Subcutaneous abdominal adipose tissue (tissue), 5 donors: ENCODE measurements at regions not wholly inside any gene's neighbourhood (a gene's known extent, or its start where the extent isn't known, plus 50 kb on each side); places are given as distances from the start of the nearest gene placed in this dataset.
"Not testable (repeated sequence)": the region's sequence is repeated elsewhere in the genome, so short reads cannot be mapped to it uniquely, and the experiment has no call there.

ENCODE experiments used
- H3K27ac ChIP-seq: one replicate; pipeline ENCODE4 v1.7.0; 2013; ENCODE audit warnings: low read depth, mild to moderate bottlenecking, inconsistent platforms, low read length, moderate library complexity
- H3K27me3 ChIP-seq, 5 donors: one replicate each; pipeline ENCODE4 v1.7.0; 2013; ENCODE audit warnings: low read length in 5 of 5, inconsistent platforms in 1 of 5; ENCODE audit not compliant: control insufficient read depth in 5 of 5, insufficient read depth in 4 of 5
- H3K36me3 ChIP-seq, 5 donors: one replicate each; pipeline ENCODE4 v1.7.0; 2013; ENCODE audit warnings: low read length in 5 of 5; ENCODE audit not compliant: control insufficient read depth in 5 of 5, insufficient read depth in 5 of 5
- H3K4me1 ChIP-seq, 5 donors: one replicate each; pipeline ENCODE4 v1.7.0; 2013; ENCODE audit warnings: low read length in 5 of 5, mild to moderate bottlenecking in 3 of 5, moderate library complexity in 1 of 5; ENCODE audit not compliant: control insufficient read depth in 5 of 5, insufficient read depth in 5 of 5
- H3K4me3 ChIP-seq, 5 donors: one replicate each; pipeline ENCODE4 v1.7.0; 2013; ENCODE audit warnings: low read length in 5 of 5, low read depth in 1 of 5
- H3K9ac ChIP-seq, 5 donors: one replicate each; pipeline ENCODE4 v1.7.0; 2013; ENCODE audit warnings: low read length in 5 of 5, mild to moderate bottlenecking in 4 of 5, moderate library complexity in 3 of 5
- H3K9me3 ChIP-seq, 5 donors: one replicate each; pipeline ENCODE4 v1.7.0; 2013; ENCODE audit warnings: low read length in 5 of 5; ENCODE audit not compliant: control insufficient read depth in 5 of 5
- donor health status: healthy.
- donor health status: healthy.
- donor health status: healthy.
- donor health status: healthy.
- donor health status: healthy.

- Histone ChIP-seq H3K27me3 (no peaks in the 10 kb centered on the region), H3K4me1 (no peaks in the 10 kb centered on the region), H3K4me3 (no peak overlapping the region), H3K9me3 (peaks cover 0 to 7% (median 0%) of the 10 kb centered on the region in 5 donors), H3K36me3 (no peaks in the 10 kb centered on the region), H3K27ac (no peak overlapping the region), H3K9ac (no peak overlapping the region)
Measured at GRCh38 chr15:26242565-26243071, 379.5 kb upstream of the ATP10A start.

GRCh38 chr15:26235864-26236263 is 372.7 kb upstream of the ATP10A start:
- Histone ChIP-seq H3K9me3 (peaks cover 0 to 3% (median 0%) of the 10 kb centered on the region in 5 donors), H3K27me3 (peaks cover 0 to 4% (median 0%) of the 10 kb centered on the region in 5 donors), H3K4me3 (no peak overlapping the region), H3K4me1 (no peaks in the 10 kb centered on the region), H3K9ac (no peak overlapping the region), H3K36me3 (no peaks in the 10 kb centered on the region), H3K27ac (no peak overlapping the region)

- no peak overlapping the region for H3K4me3 ChIP-seq
Measured at GRCh38 chr15:26234976-26235767, 372.0 kb upstream of the ATP10A start.

DNA sequence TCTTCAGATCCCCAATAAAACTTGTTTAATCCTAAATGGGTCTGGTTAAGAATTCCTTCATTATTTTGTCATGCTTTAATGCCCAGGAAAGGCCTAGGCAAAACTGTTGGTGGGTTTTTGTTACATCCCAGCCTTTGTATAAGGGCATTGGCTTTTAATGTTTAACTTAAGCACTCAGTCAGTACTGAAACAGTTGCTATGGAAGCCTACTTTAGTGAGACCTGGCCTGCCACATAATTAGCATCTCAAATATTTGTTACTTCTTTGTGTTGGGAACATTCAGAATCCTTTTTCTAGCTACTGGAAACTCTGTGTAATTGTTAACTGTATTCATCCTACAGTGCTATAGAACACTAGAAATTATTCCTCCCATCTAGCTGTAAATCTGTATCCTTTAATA is 369.6 kb upstream of the ATP10A start:
- Histone ChIP-seq H3K4me3 (no peak overlapping the region), H3K36me3 (no peaks in the 10 kb centered on the region), H3K27ac (no peak overlapping the region), H3K4me1 (no peaks in the 10 kb centered on the region), H3K27me3 (peaks cover 0 to 4% (median 0%) of the 10 kb centered on the region in 5 donors), H3K9me3 (peaks cover 0 to 3% (median 0%) of the 10 kb centered on the region in 5 donors), H3K9ac (no peak overlapping the region)

More at GRCh38 chr15:26234976-26235767, 372.0 kb upstream of the ATP10A start:
- Histone ChIP-seq H3K9me3 (peaks cover 0 to 3% (median 0%) of the 10 kb centered on the region in 5 donors), H3K9ac (no peak overlapping the region), H3K27ac (no peak overlapping the region), H3K27me3 (peaks cover 0 to 4% (median 0%) of the 10 kb centered on the region in 5 donors), H3K36me3 (no peaks in the 10 kb centered on the region), H3K4me1 (no peaks in the 10 kb centered on the region)

DNA sequence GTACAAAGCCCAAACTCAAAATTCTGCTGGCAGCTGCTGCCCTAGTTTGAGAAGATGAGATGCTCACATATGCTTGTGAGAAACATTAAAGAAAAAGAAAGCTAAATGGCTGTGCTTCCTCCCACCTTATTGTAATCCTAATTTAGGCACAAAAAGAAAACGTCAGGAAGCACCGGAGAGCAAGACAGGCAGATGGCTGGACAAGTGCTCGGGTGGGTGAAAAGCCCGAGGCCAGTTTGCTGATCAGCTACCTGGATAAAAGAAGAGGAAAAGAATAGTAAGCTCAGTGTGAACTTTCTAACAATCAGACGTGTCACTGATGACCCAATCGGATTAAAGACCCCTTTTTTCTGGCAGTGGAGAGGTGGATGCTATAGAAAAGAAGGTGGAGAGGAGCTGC is 368.0 kb upstream of the ATP10A start:
- Histone ChIP-seq H3K4me1 (no peaks in the 10 kb centered on the region), H3K4me3 (no peak overlapping the region), H3K27me3 (peaks cover 0 to 4% (median 0%) of the 10 kb centered on the region in 5 donors), H3K27ac (no peak overlapping the region), H3K9me3 (peaks cover 0 to 3% (median 0%) of the 10 kb centered on the region in 5 donors), H3K9ac (no peak overlapping the region), H3K36me3 (no peaks in the 10 kb centered on the region)

DNA sequence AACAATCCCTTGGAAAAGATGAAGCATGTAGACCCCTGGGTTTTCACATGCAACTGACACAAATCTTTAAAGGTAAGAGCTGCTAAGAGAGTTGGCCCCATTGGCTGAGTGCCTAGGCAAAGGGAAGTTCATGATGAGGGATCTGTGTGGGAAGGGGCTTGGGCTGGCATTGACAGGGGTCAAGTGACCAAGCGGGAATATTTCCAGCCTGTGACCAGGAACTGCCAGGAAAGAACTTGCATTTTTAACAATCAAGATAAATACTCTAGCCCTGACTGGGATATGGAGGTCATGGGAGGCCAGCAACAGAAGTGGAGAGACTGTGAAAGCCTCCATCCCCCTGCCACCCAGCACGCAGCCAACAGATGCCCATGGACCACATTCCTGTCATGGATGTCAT is 361.1 kb upstream of the ATP10A start:
- Histone ChIP-seq H3K27me3 (no peaks in the 10 kb centered on the region), H3K4me1 (no peaks in the 10 kb centered on the region), H3K9me3 (peaks cover 0 to 3% (median 0%) of the 10 kb centered on the region in 5 donors)

DNA sequence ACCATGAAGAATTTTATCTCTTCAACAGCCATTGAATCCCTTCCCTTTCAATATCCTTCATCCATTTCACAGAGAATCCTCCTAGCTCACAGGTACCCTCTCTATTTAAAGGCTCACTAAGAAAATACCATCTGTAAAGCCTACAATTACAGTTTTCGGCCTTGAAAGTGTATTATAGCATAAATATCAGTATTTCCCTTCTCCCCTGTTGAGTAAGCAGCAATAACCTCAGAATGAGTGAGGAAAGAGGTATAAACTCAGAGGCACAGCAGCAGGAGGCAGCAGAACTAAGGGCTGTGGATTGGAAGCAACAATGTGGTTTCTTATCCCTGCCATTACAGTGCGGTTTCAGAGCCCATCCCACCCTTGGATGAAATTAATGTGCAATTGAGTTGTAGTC is 360.6 kb upstream of the ATP10A start:
- H3K27me3 ChIP-seq, result no peaks in the 10 kb centered on the region
- H3K9ac ChIP-seq, result no peak overlapping the region
- H3K27ac ChIP-seq, result no peak overlapping the region
- H3K9me3 ChIP-seq, result peaks cover 0 to 3% (median 0%) of the 10 kb centered on the region in 5 donors
- H3K4me1 ChIP-seq, result no peaks in the 10 kb centered on the region
- no peak overlapping the region for H3K4me3 ChIP-seq
- no peaks in the 10 kb centered on the region for H3K36me3 ChIP-seq

More for the DNA sequence above, 361.1 kb upstream of the ATP10A start:
- Histone ChIP-seq H3K4me3 (no peak overlapping the region), H3K27ac (no peak overlapping the region), H3K9ac (no peak overlapping the region), H3K36me3 (no peaks in the 10 kb centered on the region)

DNA sequence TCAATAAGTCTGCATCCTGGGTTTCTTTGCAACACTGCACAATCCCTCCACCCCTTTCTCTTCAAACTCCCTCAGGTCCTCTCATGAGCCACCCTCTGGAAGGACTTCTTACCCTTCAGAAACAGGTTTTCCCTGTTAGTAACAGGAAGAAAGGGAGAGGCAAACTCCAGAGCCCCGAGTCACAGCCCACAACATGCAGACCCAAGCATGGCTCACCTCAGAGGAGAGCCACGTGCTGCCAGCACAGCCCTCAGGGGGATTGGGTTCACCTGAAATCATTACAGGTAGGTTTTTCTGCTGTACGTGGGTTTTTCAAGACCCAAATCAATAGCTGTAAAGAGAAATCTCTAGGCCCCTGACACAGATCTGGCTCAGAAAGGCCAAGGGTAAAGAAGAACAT is 359.7 kb upstream of the ATP10A start:
- Histone ChIP-seq H3K4me1 (peaks cover 0 to 7% (median 3%) of the 10 kb centered on the region in 5 donors), H3K36me3 (no peaks in the 10 kb centered on the region), H3K4me3 (no peak overlapping the region), H3K9me3 (no peaks in the 10 kb centered on the region), H3K9ac (no peak overlapping the region), H3K27ac (no peak overlapping the region), H3K27me3 (no peaks in the 10 kb centered on the region)

GRCh38 chr15:26217043-26217442 is 353.9 kb upstream of the ATP10A start:
- not testable (repeated sequence) for H3K4me1 ChIP-seq, H3K9ac ChIP-seq, H3K27me3 ChIP-seq, H3K4me3 ChIP-seq, H3K36me3 ChIP-seq, H3K27ac ChIP-seq, H3K9me3 ChIP-seq

- no peak overlapping the region for H3K27ac ChIP-seq
- H3K36me3 ChIP-seq, result no peaks in the 10 kb centered on the region
- no peak overlapping the region for H3K9ac ChIP-seq
- H3K4me1 ChIP-seq, result peaks cover 0 to 10% (median 5%) of the 10 kb centered on the region in 5 donors
- no peaks in the 10 kb centered on the region for H3K27me3 ChIP-seq
- H3K4me3 ChIP-seq, result no peak overlapping the region
- no peaks in the 10 kb centered on the region for H3K9me3 ChIP-seq
Measured at GRCh38 chr15:26214290-26214689, 351.2 kb upstream of the ATP10A start.
